C4-2B (cell line): ENCODE measurements at regions not wholly inside any gene's neighbourhood (a gene's known extent, or its start where the extent isn't known, plus 50 kb on each side); places are given as distances from the start of the nearest gene placed in this dataset.

ENCODE experiments used
- H3K27ac ChIP-seq: fragments of 450-650 bp; 2 replicates; pipeline ENCODE4 v1.5.1; 2017
- CTCF ChIP-seq: fragments of 450-650 bp; conservative IDR thresholded peaks from 2 replicates; pipeline ENCODE4 v1.5.1; 2017; ENCODE audit warnings: mild to moderate bottlenecking
- ZFX ChIP-seq: fragments of 450-650 bp; IDR thresholded peaks from 2 replicates; pipeline ENCODE4 v1.6.1; 2017

GRCh38 chr5:158483281-158483860 is 616.3 kb downstream of the EBF1 start:
- TF ChIP-seq CTCF, result no peak
- TF ChIP-seq ZFX, result no peak
- no peak overlapping the region for H3K27ac ChIP-seq

- no peak overlapping the region for H3K27ac ChIP-seq
- TF ChIP-seq ZFX (no peak), CTCF (no peak)
These were observed 617.6 kb downstream of the EBF1 start for GRCh38 chr5:158482125-158482524.

GRCh38 chr5:158478139-158478538 is 619.2 kb upstream of the CLINT1 start:
- no peak for TF ChIP-seq ZFX
- TF ChIP-seq CTCF, result no peak
- H3K27ac ChIP-seq, result no peak overlapping the region

GRCh38 chr5:158477214-158477613 is 618.3 kb upstream of the CLINT1 start:
- TF ChIP-seq ZFX (no peak), CTCF (no peak)
- no peak overlapping the region for H3K27ac ChIP-seq

- TF ChIP-seq CTCF, result no peak
- no peak for TF ChIP-seq ZFX
- H3K27ac ChIP-seq, result no peak overlapping the region
These were observed 614.2 kb upstream of the CLINT1 start for GRCh38 chr5:158473016-158473635.

- TF ChIP-seq CTCF, result no peak
- TF ChIP-seq ZFX, result no peak
- no peak overlapping the region for H3K27ac ChIP-seq
These were observed 612.6 kb upstream of the CLINT1 start for GRCh38 chr5:158471535-158471924.

- TF ChIP-seq CTCF, result no peak
- TF ChIP-seq ZFX, result no peak
- H3K27ac ChIP-seq, result no peak overlapping the region; the same call in 1 of the 2 replicates
These were observed 612.0 kb upstream of the CLINT1 start for GRCh38 chr5:158470764-158471534.
